GM13976 (cell line): ENCODE measurements at regions not wholly inside any gene's neighbourhood (a gene's known extent, or its start where the extent isn't known, plus 50 kb on each side); places are given as distances from the start of the nearest gene placed in this dataset.
"Not testable (repeated sequence)": the region's sequence is repeated elsewhere in the genome, so short reads cannot be mapped to it uniquely, and the experiment has no call there.

Experiments
- DNase-seq: peaks from one replicate; pipeline ENCODE4 v3.0.0; 2012; ENCODE audit warnings: low spot score
- in situ Hi-C: fragments of 300-500 bp; cut with MboI; formaldehyde crosslinking; loops from one replicate; pipeline ENCODE4 v1.12.0; 2022; ENCODE audit warnings: low sequenced_read_pairs, mixed read lengths, inconsistent platforms; ENCODE audit not compliant: unreplicated experiment
- TF ChIP-seq, protein P1 (sequence below): IDR thresholded peaks from 2 replicates; pipeline ENCODE4 v1.5.1; 2012; ENCODE audit warnings: borderline replicate concordance, mild to moderate bottlenecking; ENCODE audit not compliant: insufficient read depth; ENCODE audit errors: extremely low read depth, missing control alignments, control extremely low read depth

DNA sequence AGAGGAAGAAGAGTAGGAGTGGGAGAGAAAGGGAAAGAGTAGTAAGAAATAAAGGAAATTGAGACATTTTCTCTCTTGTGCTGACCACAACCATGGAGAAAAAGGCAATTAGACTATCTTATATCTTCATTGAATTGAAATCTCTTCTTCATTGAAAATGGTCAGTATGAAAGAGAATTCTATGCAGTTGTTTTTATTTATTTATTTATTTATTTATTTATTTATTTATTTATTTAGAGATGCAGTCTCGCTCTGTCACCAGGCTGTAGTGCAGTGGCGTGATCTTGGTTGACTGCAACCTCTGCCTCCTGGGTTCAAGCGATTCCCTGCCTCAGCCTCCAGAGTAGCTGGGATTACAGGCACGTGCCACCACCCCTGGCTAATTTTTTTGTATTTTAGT lies 447.1 kb downstream of the PTPRC start:
- DNase-seq, result no peak
- TF ChIP-seq, protein P1, sequence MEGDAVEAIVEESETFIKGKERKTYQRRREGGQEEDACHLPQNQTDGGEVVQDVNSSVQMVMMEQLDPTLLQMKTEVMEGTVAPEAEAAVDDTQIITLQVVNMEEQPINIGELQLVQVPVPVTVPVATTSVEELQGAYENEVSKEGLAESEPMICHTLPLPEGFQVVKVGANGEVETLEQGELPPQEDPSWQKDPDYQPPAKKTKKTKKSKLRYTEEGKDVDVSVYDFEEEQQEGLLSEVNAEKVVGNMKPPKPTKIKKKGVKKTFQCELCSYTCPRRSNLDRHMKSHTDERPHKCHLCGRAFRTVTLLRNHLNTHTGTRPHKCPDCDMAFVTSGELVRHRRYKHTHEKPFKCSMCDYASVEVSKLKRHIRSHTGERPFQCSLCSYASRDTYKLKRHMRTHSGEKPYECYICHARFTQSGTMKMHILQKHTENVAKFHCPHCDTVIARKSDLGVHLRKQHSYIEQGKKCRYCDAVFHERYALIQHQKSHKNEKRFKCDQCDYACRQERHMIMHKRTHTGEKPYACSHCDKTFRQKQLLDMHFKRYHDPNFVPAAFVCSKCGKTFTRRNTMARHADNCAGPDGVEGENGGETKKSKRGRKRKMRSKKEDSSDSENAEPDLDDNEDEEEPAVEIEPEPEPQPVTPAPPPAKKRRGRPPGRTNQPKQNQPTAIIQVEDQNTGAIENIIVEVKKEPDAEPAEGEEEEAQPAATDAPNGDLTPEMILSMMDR, result no peak
- in situ Hi-C loops, result no loop called here

DNA sequence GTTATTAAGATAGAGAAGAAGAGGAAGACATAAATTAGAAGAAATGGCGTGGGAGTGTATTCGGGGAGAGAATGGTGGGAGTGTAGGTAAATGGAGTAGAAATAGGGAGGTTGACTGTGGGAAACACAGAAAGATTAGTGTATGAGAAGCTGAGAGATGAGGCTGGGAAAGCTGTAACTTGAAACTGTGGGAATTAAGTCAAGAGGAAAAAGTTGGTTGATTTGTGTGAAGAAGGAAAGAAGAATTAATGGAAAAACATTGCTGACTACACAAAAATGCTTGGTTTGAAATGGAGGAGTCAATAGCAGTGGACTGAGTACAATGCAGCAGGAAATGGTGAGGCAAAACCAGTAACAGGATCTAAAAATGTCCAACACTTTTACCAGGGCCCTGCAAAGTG lies 448.3 kb downstream of the PTPRC start:
- DNase-seq, result no peak
- TF ChIP-seq, protein P1, result no peak
- in situ Hi-C loops, result no loop called here

DNA sequence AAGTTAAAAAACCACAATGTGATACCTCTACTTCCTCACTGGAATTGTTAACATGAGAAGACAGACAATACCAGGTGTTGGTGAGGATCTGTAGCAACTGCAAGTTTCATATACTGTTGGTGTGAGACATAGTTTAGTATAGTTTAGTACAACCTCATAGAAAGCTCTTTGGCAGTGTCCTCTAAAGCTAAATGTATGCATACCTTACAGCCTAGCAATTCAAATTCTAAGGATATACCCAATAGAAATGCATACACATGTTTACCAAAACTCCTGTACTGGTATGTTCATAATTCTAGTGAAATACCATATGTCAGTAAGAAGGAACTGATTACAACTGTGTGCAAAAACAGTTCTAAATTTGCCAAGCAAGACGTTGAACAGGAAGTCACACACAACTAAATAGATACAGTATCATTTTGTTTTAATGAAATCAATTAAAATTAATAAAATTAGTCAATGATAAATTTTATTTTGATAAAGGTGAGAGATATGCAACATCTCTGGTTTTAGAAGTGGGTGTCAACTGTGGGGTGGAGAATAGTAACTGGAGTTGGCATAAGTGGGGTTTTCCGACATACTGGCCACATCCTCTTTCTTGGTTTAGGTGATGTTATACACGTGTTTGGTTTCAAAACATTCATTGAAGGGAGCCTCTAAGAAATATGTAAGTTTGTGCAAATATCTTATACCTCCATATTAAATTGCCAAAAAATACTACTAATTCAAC lies 450.7 kb downstream of the PTPRC start:
- peak; percentile 41 for DNase-seq
- in situ Hi-C loops, result no loop called here
- TF ChIP-seq, protein P1, result no peak

DNA sequence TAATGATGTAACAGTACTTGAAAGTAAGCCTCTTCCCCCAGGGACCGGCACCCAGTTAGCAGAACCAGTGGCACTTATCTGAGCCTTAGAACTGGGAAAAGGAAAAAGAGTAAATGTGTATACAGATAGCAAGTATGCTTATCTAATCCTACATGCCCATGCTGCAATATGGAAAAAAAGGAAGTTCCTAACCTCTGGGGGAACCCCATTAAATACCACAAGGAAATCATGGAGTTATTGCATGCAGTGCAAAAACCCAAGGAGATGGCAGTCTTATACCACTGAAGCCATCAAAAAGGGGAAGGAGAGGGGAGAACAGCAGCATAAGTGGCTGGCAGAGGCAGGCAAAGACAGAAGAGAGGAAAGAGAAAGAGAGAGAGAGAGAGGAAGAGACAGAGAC lies 456.8 kb downstream of the PTPRC start:
- DNase-seq, in situ Hi-C loops: not testable (repeated sequence)

DNA sequence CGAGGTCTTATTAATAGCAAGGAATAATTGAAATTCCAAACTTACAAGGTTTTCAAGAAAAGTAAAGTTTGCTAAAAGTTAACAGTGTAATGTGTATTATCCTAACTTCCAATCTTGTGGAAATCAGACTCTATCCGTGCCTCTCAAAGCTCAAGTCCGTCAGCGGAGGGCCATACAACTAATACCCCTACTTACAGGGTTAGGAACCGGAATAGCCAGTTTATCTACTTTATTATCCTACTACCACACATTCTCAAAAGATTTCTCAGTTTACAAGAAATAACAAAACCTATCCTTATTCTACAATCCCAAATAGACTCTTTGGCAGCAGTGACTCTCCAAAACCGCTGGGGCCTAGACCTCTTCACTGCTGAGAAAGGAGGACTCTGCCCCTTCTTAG lies 457.8 kb downstream of the PTPRC start:
- no peak for DNase-seq
- in situ Hi-C loops, result no loop called here
- TF ChIP-seq, protein P1, result no peak

DNA sequence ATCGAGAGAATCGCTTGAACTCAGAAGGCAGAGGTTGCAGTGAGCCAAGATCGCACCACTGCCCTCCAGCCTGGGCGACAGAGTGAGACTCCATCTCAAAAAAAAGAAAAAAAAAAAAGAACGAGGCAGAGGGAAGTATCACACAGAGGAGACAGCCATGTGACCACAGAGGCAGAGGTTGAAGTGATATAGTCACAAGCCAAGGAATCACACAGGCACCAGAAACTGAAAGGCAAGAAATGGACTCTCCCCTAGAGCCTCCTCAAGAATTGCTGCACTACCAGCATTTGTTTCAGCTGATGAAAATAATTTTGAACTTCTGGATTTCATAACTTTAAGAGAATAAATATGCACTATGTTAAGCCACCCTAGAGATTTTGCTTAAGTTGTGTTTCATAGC lies 459.6 kb downstream of the PTPRC start:
- DNase-seq, result no peak
- TF ChIP-seq, protein P1, result no peak
- in situ Hi-C loops, result no loop called here

DNA sequence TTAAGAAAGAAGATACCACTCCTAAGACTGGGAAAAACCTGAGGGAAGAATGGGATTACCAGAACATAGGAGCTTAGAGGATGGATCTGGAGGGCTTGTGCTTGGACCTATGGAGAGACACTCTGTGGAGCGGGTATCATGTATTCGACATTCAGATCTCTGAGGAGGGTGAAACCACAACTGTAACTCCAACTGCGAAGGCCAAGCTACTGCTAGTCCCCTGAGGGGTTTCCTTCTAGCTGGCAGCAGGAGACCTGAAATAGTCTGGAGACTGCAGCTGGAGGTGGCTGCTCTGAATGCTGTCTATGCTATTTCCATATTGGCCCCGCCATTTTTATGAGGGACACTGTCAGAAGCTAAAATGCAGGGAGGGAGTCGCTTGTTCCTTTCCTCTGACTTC lies 462.3 kb downstream of the PTPRC start:
- DNase-seq, result no peak
- in situ Hi-C loops, result no loop called here

More for the DNA sequence above, 462.3 kb downstream of the PTPRC start:
- TF ChIP-seq, protein P1, result no peak
